MM.1S (cell line): ENCODE measurements at regions not wholly inside any gene's neighbourhood (a gene's known extent, or its start where the extent isn't known, plus 50 kb on each side); places are given as distances from the start of the nearest gene placed in this dataset.

Source experiments
- DNase-seq: peaks from one replicate; pipeline ENCODE4 v3.0.0-alpha.2; 2015
- H2AFZ ChIP-seq: fragments of 300-600 bp; sonication (generic); 2 replicates; pipeline ENCODE4 v1.6.0; 2016; ENCODE audit warnings: antibody characterized with exemption, low read length
- H3F3A ChIP-seq: fragments of 300-600 bp; sonication (generic); 2 replicates; pipeline ENCODE4 v1.6.1; 2016; ENCODE audit warnings: mild to moderate bottlenecking, antibody characterized with exemption, low read length, moderate library complexity, mixed read lengths; ENCODE audit not compliant: insufficient read depth
- H3K27ac ChIP-seq: fragments of 300-600 bp; sonication (generic); 2 replicates; pipeline ENCODE4 v1.5.1; 2016; ENCODE audit warnings: mild to moderate bottlenecking, low read length
- H3K27me3 ChIP-seq: fragments of 300-600 bp; sonication (generic); replicated peaks from 2 replicates; pipeline ENCODE4 v1.6.0; 2016; ENCODE audit warnings: low read length; ENCODE audit not compliant: insufficient read depth
- H3K36me3 ChIP-seq: fragments of 300-600 bp; sonication (generic); replicated peaks from 2 replicates; pipeline ENCODE4 v1.6.1; 2016; ENCODE audit warnings: mild to moderate bottlenecking, low read length, mixed read lengths; ENCODE audit not compliant: insufficient read depth
- H3K4me1 ChIP-seq: fragments of 300-600 bp; sonication (generic); 2 replicates; pipeline ENCODE4 v1.6.1; 2016; ENCODE audit warnings: low read length, mixed read lengths
- H3K4me2 ChIP-seq: fragments of 300-600 bp; sonication (generic); 2 replicates; pipeline ENCODE4 v1.6.0; 2016; ENCODE audit warnings: low read depth, low read length
- H3K4me3 ChIP-seq: fragments of 300-600 bp; sonication (generic); 2 replicates; pipeline ENCODE4 v1.5.1; 2016; ENCODE audit warnings: low read length, mixed read lengths
- H3K79me2 ChIP-seq: fragments of 300-600 bp; sonication (generic); 2 replicates; pipeline ENCODE4 v1.6.1; 2016; ENCODE audit warnings: mixed run types, low read length, mixed read lengths
- H3K9ac ChIP-seq: fragments of 300-600 bp; sonication (generic); 2 replicates; pipeline ENCODE4 v1.6.1; 2016; ENCODE audit warnings: low read length, mixed read lengths
- H3K9me2 ChIP-seq: fragments of 300-600 bp; sonication (generic); replicated peaks from 2 replicates; pipeline ENCODE4 v1.6.1; 2016; ENCODE audit warnings: mild to moderate bottlenecking, low read length, mixed read lengths; ENCODE audit not compliant: insufficient read depth
- H3K9me3 ChIP-seq: fragments of 300-600 bp; sonication (generic); replicated peaks from 2 replicates; pipeline ENCODE4 v1.6.1; 2016; ENCODE audit warnings: mild to moderate bottlenecking, low read length, mixed read lengths; ENCODE audit not compliant: insufficient read depth
- H4K20me1 ChIP-seq: fragments of 300-600 bp; sonication (generic); 2 replicates; pipeline ENCODE4 v1.6.1; 2016; ENCODE audit warnings: mild to moderate bottlenecking, low read length, moderate library complexity, mixed read lengths; ENCODE audit not compliant: insufficient read depth
- CTCF ChIP-seq: fragments of 300-600 bp; sonication (generic); IDR thresholded peaks from 2 replicates; pipeline ENCODE4 v1.5.1; 2016; ENCODE audit warnings: antibody characterized with exemption, low read length, mixed read lengths
- EZH2 ChIP-seq: fragments of 300-600 bp; sonication (generic); optimal IDR thresholded peaks from 2 replicates; pipeline ENCODE3; 2017; ENCODE audit warnings: low read depth, mild to moderate bottlenecking, antibody characterized with exemption, low read length, mixed read lengths
- EZH2phosphoT487 ChIP-seq: fragments of 300-600 bp; sonication (generic); IDR thresholded peaks from 2 replicates; pipeline ENCODE4 v1.6.1; 2018; ENCODE audit warnings: antibody characterized with exemption, low read length

DNA sequence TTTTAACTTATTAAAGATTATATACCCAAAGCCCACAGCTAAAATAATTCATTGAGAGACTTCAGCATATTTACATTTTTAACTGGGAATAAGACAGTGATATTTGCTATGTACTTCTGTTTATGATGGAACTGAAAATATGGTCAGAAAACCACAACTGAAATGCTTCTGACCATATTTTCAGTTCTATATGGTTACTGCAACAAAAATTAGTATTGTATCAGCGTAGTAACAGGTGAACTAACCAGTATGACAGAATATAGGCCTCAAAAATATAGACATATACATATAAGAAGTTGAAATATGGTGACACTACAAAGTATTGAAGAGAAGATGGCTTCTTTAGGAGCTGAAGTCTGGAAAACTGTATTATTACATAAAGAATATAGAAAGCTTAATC lies 857.4 kb downstream of the OLFM4 start:
- Histone ChIP-seq H3K4me1 (no peaks in the 10 kb centered on the region), H3K9ac (no peak overlapping the region), H3K4me2 (no peak overlapping the region), H3K9me3 (no peaks in the 10 kb centered on the region), H4K20me1 (no peaks in the 10 kb centered on the region), H3K9me2 (no peaks in the 10 kb centered on the region), H2AFZ (no peak overlapping the region), H3K4me3 (no peak overlapping the region), H3K79me2 (no peaks in the 10 kb centered on the region), H3K27me3 (no peaks in the 10 kb centered on the region), H3K27ac (no peak overlapping the region), H3K36me3 (no peaks in the 10 kb centered on the region), H3F3A (no peaks in the 10 kb centered on the region)
- TF ChIP-seq EZH2 = no peak
- no peak for TF ChIP-seq CTCF
- TF ChIP-seq EZH2phosphoT487 = no peak
- DNase-seq = peak; percentile 33

- Histone ChIP-seq H3K27me3 (no peaks in the 10 kb centered on the region), H3K4me1 (no peaks in the 10 kb centered on the region), H3K9ac (no peak overlapping the region), H3K4me3 (no peak overlapping the region), H3K4me2 (no peak overlapping the region), H3F3A (no peaks in the 10 kb centered on the region), H3K9me3 (no peaks in the 10 kb centered on the region), H3K79me2 (no peaks in the 10 kb centered on the region), H3K36me3 (no peaks in the 10 kb centered on the region), H3K9me2 (no peaks in the 10 kb centered on the region), H2AFZ (no peak overlapping the region), H3K27ac (no peak overlapping the region), H4K20me1 (no peaks in the 10 kb centered on the region)
- no peak for DNase-seq
- TF ChIP-seq EZH2 (no peak), EZH2phosphoT487 (no peak), CTCF (no peak)
Measured at GRCh38 chr13:53890696-53891095, 862.1 kb downstream of the OLFM4 start.

DNA sequence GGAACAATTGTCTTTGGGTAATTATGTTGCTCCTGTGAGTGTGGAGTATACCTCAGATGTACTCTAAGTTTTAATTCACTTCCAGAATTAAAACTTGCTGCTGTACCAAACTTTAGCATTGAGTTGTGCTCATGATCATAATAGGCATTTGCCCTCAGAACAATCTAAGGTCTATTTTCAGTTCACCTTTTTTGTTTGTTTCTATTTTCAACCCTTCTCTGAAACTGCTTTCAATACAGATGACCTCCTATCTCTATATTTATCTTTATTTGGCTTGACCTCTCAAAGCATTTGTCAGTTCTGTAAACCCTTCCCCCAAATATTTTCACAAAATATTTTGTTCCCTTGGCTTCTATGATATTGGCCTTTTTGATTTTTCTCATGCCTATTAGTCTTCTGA lies 873.0 kb downstream of the OLFM4 start:
- Histone ChIP-seq H3K79me2 (no peaks in the 10 kb centered on the region), H3K4me1 (peaks cover 9% of the 10 kb centered on the region; the same call in 1 of the 2 replicates), H3K36me3 (no peaks in the 10 kb centered on the region), H3K9me3 (no peaks in the 10 kb centered on the region), H3K9ac (no peak overlapping the region), H3F3A (no peaks in the 10 kb centered on the region), H4K20me1 (no peaks in the 10 kb centered on the region), H3K4me3 (no peak overlapping the region), H3K27ac (no peak overlapping the region), H2AFZ (no peak overlapping the region), H3K27me3 (no peaks in the 10 kb centered on the region), H3K4me2 (peak overlapping the region; percentile 11; the same call in 1 of the 2 replicates), H3K9me2 (no peaks in the 10 kb centered on the region)
- no peak for TF ChIP-seq CTCF
- no peak for TF ChIP-seq EZH2
- no peak for TF ChIP-seq EZH2phosphoT487
- DNase-seq = peak; percentile 21
